OCI-LY1 (cell line): ENCODE measurements at regions not wholly inside any gene's neighbourhood (a gene's known extent, or its start where the extent isn't known, plus 50 kb on each side); places are given as distances from the start of the nearest gene placed in this dataset.
"Not testable (repeated sequence)": the region's sequence is repeated elsewhere in the genome, so short reads cannot be mapped to it uniquely, and the experiment has no call there.

Experiments used
- H2AFZ ChIP-seq: fragments of 200-600 bp; sonication (generic), shearing (Covaris generic); 2 replicates; pipeline ENCODE4 v1.6.0; 2014; ENCODE audit warnings: antibody characterized with exemption, mild to moderate bottlenecking, low read length
- H3F3A ChIP-seq: fragments of 200-600 bp; sonication (generic), shearing (Covaris generic); 2 replicates; pipeline ENCODE4 v1.6.0; 2014; ENCODE audit warnings: mild to moderate bottlenecking, antibody characterized with exemption, low read length, moderate library complexity; ENCODE audit not compliant: insufficient read depth
- H3K27ac ChIP-seq: fragments of 200-600 bp; sonication (generic); 2 replicates; pipeline ENCODE4 v1.5.1; 2014; ENCODE audit warnings: low read length, mixed run types, mild to moderate bottlenecking, low read depth; ENCODE audit not compliant: poor library complexity, severe bottlenecking
- H3K27me3 ChIP-seq: fragments of 200-600 bp; sonication (generic); 2 replicates; pipeline ENCODE4 v1.6.0; 2014; ENCODE audit warnings: antibody characterized with exemption, mild to moderate bottlenecking, low read length, moderate library complexity; ENCODE audit not compliant: insufficient read depth
- H3K36me3 ChIP-seq: fragments of 200-600 bp; sonication (generic); 2 replicates; pipeline ENCODE4 v1.6.1; 2014; ENCODE audit warnings: mild to moderate bottlenecking, antibody characterized with exemption, low read length, moderate library complexity, mixed read lengths; ENCODE audit not compliant: insufficient read depth
- H3K4me1 ChIP-seq: fragments of 200-600 bp; sonication (generic); 2 replicates; pipeline ENCODE4 v1.5.1; 2014; ENCODE audit warnings: mild to moderate bottlenecking, low read length, moderate library complexity; ENCODE audit not compliant: insufficient read depth, severe bottlenecking
- H3K4me2 ChIP-seq: fragments of 200-600 bp; sonication (generic), shearing (Covaris generic); 2 replicates; pipeline ENCODE4 v1.6.1; 2014; ENCODE audit warnings: low read length
- H3K4me3 ChIP-seq: fragments of 200-600 bp; sonication (generic); 2 replicates; pipeline ENCODE4 v1.5.1; 2014; ENCODE audit warnings: low read length, low read depth, mild to moderate bottlenecking, mixed read lengths; ENCODE audit not compliant: poor library complexity, severe bottlenecking
- H3K79me2 ChIP-seq: fragments of 200-600 bp; shearing (Covaris generic); 2 replicates; pipeline ENCODE4 v1.6.1; 2016; ENCODE audit warnings: mixed run types, low read length, mixed read lengths; ENCODE audit not compliant: insufficient read depth
- H3K9ac ChIP-seq: fragments of 200-600 bp; sonication (generic), shearing (Covaris generic); 2 replicates; pipeline ENCODE4 v1.6.1; 2014; ENCODE audit warnings: mild to moderate bottlenecking, low read length, mixed read lengths
- H3K9me2 ChIP-seq: fragments of 200-600 bp; sonication (generic), shearing (Covaris generic); 2 replicates; pipeline ENCODE4 v1.6.1; 2014; ENCODE audit warnings: low read depth, mild to moderate bottlenecking, low read length, mixed read lengths
- H3K9me3 ChIP-seq: fragments of 200-600 bp; shearing (Covaris generic); 2 replicates; pipeline ENCODE4 v1.6.1; 2014; ENCODE audit warnings: low read length, mixed read lengths
- H4K20me1 ChIP-seq: fragments of 200-600 bp; sonication (generic), shearing (Covaris generic); 2 replicates; pipeline ENCODE4 v1.6.0; 2016; ENCODE audit warnings: mild to moderate bottlenecking, low read length; ENCODE audit not compliant: insufficient read depth
- EZH2 ChIP-seq: fragments of 200-600 bp; sonication (generic), shearing (Covaris generic); IDR thresholded peaks from 2 replicates; pipeline ENCODE4 v1.8.0; 2017; ENCODE audit warnings: borderline replicate concordance, mixed run types, mild to moderate bottlenecking, antibody characterized with exemption, low read length, moderate library complexity, mixed read lengths
- TF ChIP-seq, protein P1 (sequence below): fragments of 200-600 bp; sonication (generic), shearing (Covaris generic); IDR thresholded peaks from 2 replicates; pipeline ENCODE4 v1.5.1; 2017; ENCODE audit warnings: mild to moderate bottlenecking, antibody characterized with exemption, low read length, moderate library complexity, mixed read lengths

DNA sequence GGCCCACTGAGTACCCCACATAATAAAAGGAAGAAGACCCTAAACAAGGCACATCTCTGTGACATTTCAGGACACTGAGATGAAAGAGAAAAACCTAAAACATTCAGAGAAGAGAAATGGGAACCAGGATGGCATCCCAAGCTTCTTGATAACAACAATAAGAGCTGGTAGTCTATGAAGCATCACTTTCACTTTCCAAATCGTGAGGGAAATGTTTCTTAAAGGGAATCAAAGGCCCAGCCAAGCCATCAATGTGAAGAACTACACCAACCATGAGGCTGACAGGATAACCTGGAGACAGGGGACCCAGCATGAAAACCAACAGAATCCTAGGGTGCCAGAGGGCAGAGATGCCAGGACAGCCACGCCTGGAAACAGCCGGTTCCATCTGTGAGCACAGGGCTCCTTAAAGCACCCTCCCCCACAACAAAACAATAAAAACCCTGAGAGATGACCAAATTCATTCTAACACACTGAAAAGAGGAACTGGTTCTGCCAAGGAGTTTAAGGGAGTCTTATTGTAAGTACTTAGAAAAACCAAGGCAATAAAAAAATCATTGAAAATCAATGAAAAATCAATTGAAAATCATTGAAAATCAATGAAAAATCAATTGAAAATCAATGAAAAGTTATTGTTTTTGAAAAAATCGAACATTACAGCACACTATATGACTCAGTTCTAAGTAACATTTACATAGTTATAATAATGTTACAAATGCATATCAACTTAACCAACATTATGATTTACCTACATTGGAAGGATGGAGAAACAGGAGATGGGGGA, 141.5 kb upstream of the ERG start:
- no peak overlapping the region for H2AFZ ChIP-seq

DNA sequence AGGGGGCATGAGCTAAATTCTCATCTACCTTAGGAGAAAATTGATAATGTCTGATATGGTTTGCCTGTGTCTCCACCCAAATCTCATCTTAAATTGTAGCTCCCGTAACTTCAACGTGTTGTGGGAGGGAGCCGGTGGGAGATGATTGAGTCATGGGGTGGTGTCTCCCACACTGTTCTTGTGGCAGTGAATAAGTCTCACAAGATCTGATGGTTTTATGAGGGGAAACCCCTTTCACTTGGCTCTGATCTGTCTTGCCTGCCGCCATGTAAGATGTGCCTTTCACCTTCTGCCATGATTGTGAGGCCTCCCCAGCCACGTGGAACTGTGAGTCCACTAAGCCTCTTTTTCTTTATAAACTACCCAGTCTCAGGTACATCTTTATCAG, 142.1 kb upstream of the ERG start:
- H3K79me2 ChIP-seq, H3K4me1 ChIP-seq, H3K36me3 ChIP-seq, H3K9me2 ChIP-seq, H3K9ac ChIP-seq, H2AFZ ChIP-seq, H3K27me3 ChIP-seq, H4K20me1 ChIP-seq, H3K4me2 ChIP-seq, H3K9me3 ChIP-seq, H3F3A ChIP-seq, H3K4me3 ChIP-seq, H3K27ac ChIP-seq: not testable (repeated sequence)

More for the DNA sequence above, 141.5 kb upstream of the ERG start:
- no peaks in the 10 kb centered on the region for H4K20me1 ChIP-seq
- no peaks in the 10 kb centered on the region for H3K79me2 ChIP-seq
- no peaks in the 10 kb centered on the region for H3K4me1 ChIP-seq
- no peak overlapping the region for H3K4me2 ChIP-seq
- no peaks in the 10 kb centered on the region for H3K27me3 ChIP-seq
- H3K9me2 ChIP-seq, result no peaks in the 10 kb centered on the region
- H3K27ac ChIP-seq, result no peak overlapping the region
- no peaks in the 10 kb centered on the region for H3K36me3 ChIP-seq
- no peak overlapping the region for H3K9ac ChIP-seq
- no peak overlapping the region for H3K4me3 ChIP-seq
- TF ChIP-seq, protein P1, sequence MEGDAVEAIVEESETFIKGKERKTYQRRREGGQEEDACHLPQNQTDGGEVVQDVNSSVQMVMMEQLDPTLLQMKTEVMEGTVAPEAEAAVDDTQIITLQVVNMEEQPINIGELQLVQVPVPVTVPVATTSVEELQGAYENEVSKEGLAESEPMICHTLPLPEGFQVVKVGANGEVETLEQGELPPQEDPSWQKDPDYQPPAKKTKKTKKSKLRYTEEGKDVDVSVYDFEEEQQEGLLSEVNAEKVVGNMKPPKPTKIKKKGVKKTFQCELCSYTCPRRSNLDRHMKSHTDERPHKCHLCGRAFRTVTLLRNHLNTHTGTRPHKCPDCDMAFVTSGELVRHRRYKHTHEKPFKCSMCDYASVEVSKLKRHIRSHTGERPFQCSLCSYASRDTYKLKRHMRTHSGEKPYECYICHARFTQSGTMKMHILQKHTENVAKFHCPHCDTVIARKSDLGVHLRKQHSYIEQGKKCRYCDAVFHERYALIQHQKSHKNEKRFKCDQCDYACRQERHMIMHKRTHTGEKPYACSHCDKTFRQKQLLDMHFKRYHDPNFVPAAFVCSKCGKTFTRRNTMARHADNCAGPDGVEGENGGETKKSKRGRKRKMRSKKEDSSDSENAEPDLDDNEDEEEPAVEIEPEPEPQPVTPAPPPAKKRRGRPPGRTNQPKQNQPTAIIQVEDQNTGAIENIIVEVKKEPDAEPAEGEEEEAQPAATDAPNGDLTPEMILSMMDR, result no peak
- TF ChIP-seq EZH2, result no peak
- no peaks in the 10 kb centered on the region for H3F3A ChIP-seq
- no peaks in the 10 kb centered on the region for H3K9me3 ChIP-seq

DNA sequence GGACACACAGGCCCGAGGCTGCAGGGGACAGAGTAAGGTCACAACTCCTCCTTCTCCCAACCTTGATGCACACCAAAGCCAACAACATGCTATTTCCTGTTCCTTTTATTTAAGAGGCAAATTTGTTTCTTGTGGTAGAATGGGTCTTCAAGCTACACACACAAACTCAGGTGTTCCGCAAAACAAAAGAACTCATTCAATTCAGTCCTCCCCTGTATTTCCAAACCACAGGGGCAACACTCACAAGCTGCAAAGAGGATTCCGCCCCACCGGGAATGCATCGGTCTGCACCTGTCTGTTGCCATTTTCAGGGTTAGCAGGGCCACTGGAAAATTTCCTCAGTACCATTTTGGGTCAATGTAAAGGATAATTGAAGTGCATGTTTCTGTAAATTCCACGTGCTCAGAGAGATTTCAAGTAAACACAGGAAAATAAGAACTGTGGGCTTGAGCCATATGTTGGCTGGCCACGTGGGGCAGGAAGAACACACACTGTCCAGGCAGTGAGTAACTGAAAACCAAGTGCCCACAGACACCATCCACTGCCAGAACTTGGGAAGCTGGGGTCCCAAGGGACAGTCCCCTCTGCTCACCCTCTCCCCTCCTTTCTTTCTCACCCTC, 145.2 kb upstream of the ERG start:
- H3K9ac ChIP-seq, result no peak overlapping the region

More for the DNA sequence above, 145.2 kb upstream of the ERG start:
- TF ChIP-seq, protein P1, result no peak
- no peak for TF ChIP-seq EZH2
- no peaks in the 10 kb centered on the region for H3K9me2 ChIP-seq
- no peak overlapping the region for H3K4me3 ChIP-seq
- no peaks in the 10 kb centered on the region for H3F3A ChIP-seq
- no peak overlapping the region for H2AFZ ChIP-seq
- no peaks in the 10 kb centered on the region for H3K9me3 ChIP-seq
- no peaks in the 10 kb centered on the region for H3K36me3 ChIP-seq
- H3K27ac ChIP-seq, result no peak overlapping the region
- H4K20me1 ChIP-seq, result no peaks in the 10 kb centered on the region
- H3K4me1 ChIP-seq, result no peaks in the 10 kb centered on the region
- H3K27me3 ChIP-seq, result peaks cover 6% of the 10 kb centered on the region; the same call in 1 of the 2 replicates
- H3K79me2 ChIP-seq, result no peaks in the 10 kb centered on the region
- no peak overlapping the region for H3K4me2 ChIP-seq
